Vagina (tissue), 2 donors: ENCODE measurements at regions not wholly inside any gene's neighbourhood (a gene's known extent, or its start where the extent isn't known, plus 50 kb on each side); places are given as distances from the start of the nearest gene placed in this dataset.

Experiments used
- POLR2A ChIP-seq, 2 donors: fragments of 450-650 bp; IDR thresholded peaks; one replicate each; pipeline ENCODE4 v1.6.1; 2017; ENCODE audit warnings: antibody characterized with exemption in 2 of 2, mild to moderate bottlenecking in 2 of 2, moderate library complexity in 2 of 2
- TF ChIP-seq, protein P1 (sequence below), 3 experiments: fragments of 450-650 bp in 2 of 3; fragments of 200-600 bp in 1 of 3; sonication (generic) in 1 of 3; IDR thresholded peaks; one replicate each; pipeline ENCODE4 v1.5.1; 2017 to 2019; ENCODE audit warnings: antibody characterized with exemption in 3 of 3, mild to moderate bottlenecking in 2 of 3, moderate library complexity in 2 of 3

- TF ChIP-seq, protein P1, sequence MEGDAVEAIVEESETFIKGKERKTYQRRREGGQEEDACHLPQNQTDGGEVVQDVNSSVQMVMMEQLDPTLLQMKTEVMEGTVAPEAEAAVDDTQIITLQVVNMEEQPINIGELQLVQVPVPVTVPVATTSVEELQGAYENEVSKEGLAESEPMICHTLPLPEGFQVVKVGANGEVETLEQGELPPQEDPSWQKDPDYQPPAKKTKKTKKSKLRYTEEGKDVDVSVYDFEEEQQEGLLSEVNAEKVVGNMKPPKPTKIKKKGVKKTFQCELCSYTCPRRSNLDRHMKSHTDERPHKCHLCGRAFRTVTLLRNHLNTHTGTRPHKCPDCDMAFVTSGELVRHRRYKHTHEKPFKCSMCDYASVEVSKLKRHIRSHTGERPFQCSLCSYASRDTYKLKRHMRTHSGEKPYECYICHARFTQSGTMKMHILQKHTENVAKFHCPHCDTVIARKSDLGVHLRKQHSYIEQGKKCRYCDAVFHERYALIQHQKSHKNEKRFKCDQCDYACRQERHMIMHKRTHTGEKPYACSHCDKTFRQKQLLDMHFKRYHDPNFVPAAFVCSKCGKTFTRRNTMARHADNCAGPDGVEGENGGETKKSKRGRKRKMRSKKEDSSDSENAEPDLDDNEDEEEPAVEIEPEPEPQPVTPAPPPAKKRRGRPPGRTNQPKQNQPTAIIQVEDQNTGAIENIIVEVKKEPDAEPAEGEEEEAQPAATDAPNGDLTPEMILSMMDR (IDR thresholded peaks at IDR 0.05) = no peak
- TF ChIP-seq POLR2A (IDR thresholded peaks at IDR 0.05) = no peak
Measured at GRCh38 chr4:27397886-27398285, 537.2 kb downstream of the STIM2 start.
